ENCODE measurements at regions not wholly inside any gene's neighbourhood (a gene's known extent, or its start where the extent isn't known, plus 50 kb on each side); places are given as distances from the start of the nearest gene placed in this dataset.

DNA sequence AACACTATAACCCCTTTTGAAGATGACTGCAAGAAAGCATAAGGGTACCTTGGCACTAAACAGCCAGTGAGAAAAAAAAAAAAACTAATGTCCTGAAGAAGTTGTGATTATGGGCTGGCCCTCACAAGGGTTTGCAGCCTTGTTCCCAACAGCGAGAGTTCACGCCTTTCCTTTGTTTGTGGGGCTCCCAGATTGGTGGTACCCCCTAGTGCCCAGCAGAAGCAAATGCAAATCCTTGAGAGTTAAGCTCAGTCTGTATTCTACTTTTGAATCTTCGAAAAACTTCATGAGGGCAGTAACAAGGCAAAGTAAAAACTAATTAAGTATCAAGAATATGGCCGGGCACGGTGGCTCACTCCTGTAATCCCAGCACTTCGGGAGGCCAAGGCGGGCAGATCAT is 238.9 kb upstream of the LMO3 start:
- intact Hi-C loops (cut with DNase I) = no loop called here
- Histone ChIP-seq H3K27ac (no peak overlapping the region), H3K4me1 (no peaks in the 10 kb centered on the region), H3K36me3 (ENCODE audit: insufficient read depth in 1 of 2, low read depth in 1 of 2) (no peaks in the 10 kb centered on the region), H3K27me3 (ENCODE audit: insufficient read depth in 3 of 3, low read length in 2 of 3) (no peaks in the 10 kb centered on the region), H3K9me3 (no peaks in the 10 kb centered on the region), H3K4me3 (no peak overlapping the region)
- 84 to 94% (median 89%) methylated on average over 7 of the region's 7 CpGs for WGBS, 3 donors
- TF ChIP-seq, protein P1, sequence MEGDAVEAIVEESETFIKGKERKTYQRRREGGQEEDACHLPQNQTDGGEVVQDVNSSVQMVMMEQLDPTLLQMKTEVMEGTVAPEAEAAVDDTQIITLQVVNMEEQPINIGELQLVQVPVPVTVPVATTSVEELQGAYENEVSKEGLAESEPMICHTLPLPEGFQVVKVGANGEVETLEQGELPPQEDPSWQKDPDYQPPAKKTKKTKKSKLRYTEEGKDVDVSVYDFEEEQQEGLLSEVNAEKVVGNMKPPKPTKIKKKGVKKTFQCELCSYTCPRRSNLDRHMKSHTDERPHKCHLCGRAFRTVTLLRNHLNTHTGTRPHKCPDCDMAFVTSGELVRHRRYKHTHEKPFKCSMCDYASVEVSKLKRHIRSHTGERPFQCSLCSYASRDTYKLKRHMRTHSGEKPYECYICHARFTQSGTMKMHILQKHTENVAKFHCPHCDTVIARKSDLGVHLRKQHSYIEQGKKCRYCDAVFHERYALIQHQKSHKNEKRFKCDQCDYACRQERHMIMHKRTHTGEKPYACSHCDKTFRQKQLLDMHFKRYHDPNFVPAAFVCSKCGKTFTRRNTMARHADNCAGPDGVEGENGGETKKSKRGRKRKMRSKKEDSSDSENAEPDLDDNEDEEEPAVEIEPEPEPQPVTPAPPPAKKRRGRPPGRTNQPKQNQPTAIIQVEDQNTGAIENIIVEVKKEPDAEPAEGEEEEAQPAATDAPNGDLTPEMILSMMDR (IDR thresholded peaks at IDR 0.05) = no peak
- no peak for DNase-seq
- no peak for ATAC-seq

DNA sequence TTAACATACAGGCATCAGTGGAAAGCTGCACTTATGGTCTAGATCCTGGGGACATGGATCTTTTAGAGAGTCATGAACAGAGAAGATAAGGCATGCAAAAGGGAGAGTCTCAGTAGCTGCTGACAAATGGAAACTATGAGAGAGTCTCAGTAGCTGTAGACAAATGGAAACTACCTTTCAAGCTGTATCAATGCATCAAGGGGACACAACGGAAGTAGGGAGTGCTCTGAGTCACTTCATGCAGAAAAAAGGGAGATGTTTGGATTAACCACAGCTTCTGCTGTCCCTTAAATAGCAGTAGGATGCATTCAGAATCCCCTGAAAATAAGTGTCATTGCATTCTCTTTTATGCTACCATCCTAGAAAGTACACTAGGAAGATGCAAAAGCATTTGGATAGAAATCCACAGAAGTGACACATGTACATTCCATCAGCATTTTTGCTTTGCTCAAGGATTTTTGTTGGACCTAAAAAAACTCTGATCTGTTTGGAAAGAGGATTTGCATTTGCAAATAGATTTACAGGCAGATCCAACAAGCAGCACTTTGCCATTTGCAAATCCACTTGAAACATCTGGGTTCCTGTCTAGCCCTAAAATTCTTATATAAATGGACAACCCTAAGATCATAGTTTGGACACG is 227.5 kb upstream of the LMO3 start:
- H3K4me1 ChIP-seq = no peaks in the 10 kb centered on the region
- H3K9me3 ChIP-seq = no peaks in the 10 kb centered on the region
- H3K4me3 ChIP-seq = no peak overlapping the region
- DNase-seq (no peak), ATAC-seq (no peak)
- intact Hi-C loops (cut with DNase I) = no loop called here
- no peak overlapping the region for H3K27ac ChIP-seq
- no peaks in the 10 kb centered on the region for H3K27me3 ChIP-seq (ENCODE audit: insufficient read depth in 3 of 3, low read length in 2 of 3)
- no peaks in the 10 kb centered on the region for H3K36me3 ChIP-seq (ENCODE audit: insufficient read depth in 1 of 2, low read depth in 1 of 2)
- TF ChIP-seq, protein P1 (IDR thresholded peaks at IDR 0.05) = no peak
- 61 to 67% (median 61%) methylated on average over 2 of the region's 2 CpGs for WGBS, 3 donors

DNA sequence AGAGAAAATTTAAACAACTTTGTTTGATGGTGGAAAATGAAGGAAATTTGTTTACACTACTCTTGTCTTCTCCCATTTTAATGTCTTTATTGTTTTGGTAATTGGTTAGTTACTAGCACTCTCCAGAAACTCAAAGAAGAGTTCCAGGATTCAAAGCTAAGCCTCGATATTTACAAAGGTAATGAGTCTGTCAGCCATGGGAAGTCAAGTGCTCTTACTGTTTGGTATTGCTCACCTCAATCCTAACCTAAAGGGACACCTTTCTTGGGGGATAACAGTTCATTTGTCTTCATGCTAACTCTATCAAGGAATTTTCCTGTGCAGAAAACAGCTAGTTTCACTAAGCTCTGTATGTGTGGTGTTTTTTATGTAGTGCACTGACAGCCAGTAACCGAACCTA is 222.9 kb upstream of the LMO3 start:
- TF ChIP-seq, protein P1 (IDR thresholded peaks at IDR 0.05) = no peak
- no peaks in the 10 kb centered on the region for H3K27me3 ChIP-seq (ENCODE audit: insufficient read depth in 3 of 3, low read length in 2 of 3)
- no peaks in the 10 kb centered on the region for H3K9me3 ChIP-seq
- ATAC-seq = no peak
- intact Hi-C loops (cut with DNase I) = no loop called here
- H3K4me3 ChIP-seq = no peak overlapping the region
- H3K27ac ChIP-seq = no peak overlapping the region
- 39 to 42% (median 42%) methylated on average over 2 of the region's 2 CpGs for WGBS, 3 donors
- no peak for DNase-seq
- H3K4me1 ChIP-seq = no peaks in the 10 kb centered on the region
- no peaks in the 10 kb centered on the region for H3K36me3 ChIP-seq (ENCODE audit: insufficient read depth in 1 of 2, low read depth in 1 of 2)

DNA sequence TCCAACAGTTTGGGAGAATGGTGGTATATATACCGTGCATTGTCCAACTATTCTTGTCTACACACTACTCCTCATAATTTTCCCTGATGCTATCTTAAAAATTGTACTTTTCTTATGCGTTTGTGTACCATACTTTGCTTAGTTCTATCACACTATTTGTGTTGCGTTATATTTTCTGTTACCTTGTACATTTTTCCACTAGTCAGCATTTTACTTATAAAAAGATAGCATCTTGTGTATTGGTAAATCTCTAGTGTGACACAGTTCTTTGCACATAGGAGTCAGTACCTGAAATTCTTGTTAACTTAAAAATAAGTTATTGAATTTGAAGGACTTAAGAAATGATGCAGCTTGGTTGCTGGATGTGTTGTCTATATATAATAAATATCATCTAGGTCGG is 201.8 kb upstream of the LMO3 start:
- 80 to 91% (median 87%) methylated on average over 4 of the region's 4 CpGs for WGBS, 3 donors
- Histone ChIP-seq H3K27ac (no peak overlapping the region), H3K36me3 (ENCODE audit: insufficient read depth in 1 of 2, low read depth in 1 of 2) (no peaks in the 10 kb centered on the region), H3K9me3 (no peaks in the 10 kb centered on the region), H3K27me3 (ENCODE audit: insufficient read depth in 3 of 3, low read length in 2 of 3) (no peaks in the 10 kb centered on the region), H3K4me3 (no peak overlapping the region), H3K4me1 (no peaks in the 10 kb centered on the region)
- no peak for ATAC-seq
- TF ChIP-seq, protein P1 (IDR thresholded peaks at IDR 0.05) = no peak
- intact Hi-C loops (cut with DNase I) = no loop called here
- DNase-seq = no peak

DNA sequence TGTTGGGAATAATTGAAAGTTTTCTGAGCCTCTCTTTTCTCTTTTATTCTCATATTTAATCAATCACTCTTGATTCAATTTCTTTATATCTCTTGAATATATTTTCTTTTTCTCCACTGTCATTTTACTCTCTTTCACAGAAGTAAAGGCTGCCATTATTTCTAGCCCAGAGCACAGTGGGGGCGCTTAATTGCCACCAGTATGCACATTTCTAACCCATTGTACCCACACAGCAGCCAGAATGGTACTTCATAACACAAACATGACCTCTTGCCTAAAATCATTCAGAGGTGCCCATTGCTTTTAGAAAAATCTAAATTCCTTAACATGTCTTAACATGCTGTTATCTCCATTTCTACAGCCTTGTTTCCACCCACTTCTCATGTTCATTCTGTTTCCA is 190.2 kb upstream of the LMO3 start:
- ATAC-seq (no peak), DNase-seq (no peak)
- Histone ChIP-seq H3K4me1 (no peaks in the 10 kb centered on the region), H3K9me3 (no peaks in the 10 kb centered on the region), H3K36me3 (ENCODE audit: insufficient read depth in 1 of 2, low read depth in 1 of 2) (no peaks in the 10 kb centered on the region), H3K27me3 (ENCODE audit: insufficient read depth in 3 of 3, low read length in 2 of 3) (no peaks in the 10 kb centered on the region), H3K4me3 (no peak overlapping the region), H3K27ac (no peak overlapping the region)
- TF ChIP-seq, protein P1 (IDR thresholded peaks at IDR 0.05) = no peak
- intact Hi-C loops (cut with DNase I) = no loop called here
- WGBS, 3 donors = 39 to 60% (median 39%) methylated on average over 1 of the region's 1 CpG

Data from psoas muscle (tissue), 7 donors.